Nephron (organoid): ENCODE measurements at regions not wholly inside any gene's neighbourhood (a gene's known extent, or its start where the extent isn't known, plus 50 kb on each side); places are given as distances from the start of the nearest gene placed in this dataset.
"Not testable (repeated sequence)": the region's sequence is repeated elsewhere in the genome, so short reads cannot be mapped to it uniquely, and the experiment has no call there.

ENCODE experiments used
- H3K27ac Mint-ChIP-seq, 3 experiments: 2 replicates each; pipeline ENCODE4 v1.8.0; 2020; ENCODE audit warnings: mixed read lengths in 3 of 3, mild to moderate bottlenecking in 2 of 3, moderate library complexity in 1 of 3
- H3K27me3 Mint-ChIP-seq: 2 replicates; pipeline ENCODE4 v1.8.0; 2021; ENCODE audit warnings: low read depth, mild to moderate bottlenecking, moderate library complexity, mixed read lengths
- H3K36me3 Mint-ChIP-seq: 2 replicates; pipeline ENCODE4 v1.8.0; 2020; ENCODE audit warnings: low read depth, mixed read lengths
- H3K4me1 Mint-ChIP-seq: 2 replicates; pipeline ENCODE4 v1.8.0; 2020; ENCODE audit warnings: mixed read lengths
- H3K4me3 Mint-ChIP-seq, 3 experiments: 2 replicates each; pipeline ENCODE4 v1.8.0; 2020; ENCODE audit warnings: mild to moderate bottlenecking in 3 of 3, mixed read lengths in 3 of 3, moderate library complexity in 2 of 3
- H3K9me3 Mint-ChIP-seq: 2 replicates; pipeline ENCODE4 v1.8.0; 2020; ENCODE audit warnings: mixed read lengths
- CTCF ChIP-seq, 3 experiments: fragments of 200-600 bp; sonication (generic); IDR thresholded peaks; one replicate each; pipeline ENCODE4 v1.5.0; 2021; ENCODE audit warnings: antibody characterized with exemption in 3 of 3; ENCODE audit not compliant: unreplicated experiment in 3 of 3

GRCh38 chrX:45497290-45497689 lies 296.6 kb upstream of the DIPK2B start:
- Mint-ChIP-seq H3K4me3 (no peak overlapping the region), H3K36me3 (no peaks in the 10 kb centered on the region), H3K27me3 (no peaks in the 10 kb centered on the region), H3K4me1 (no peaks in the 10 kb centered on the region), H3K9me3 (peaks cover 49% of the 10 kb centered on the region), H3K27ac (no peak overlapping the region)
- TF ChIP-seq CTCF (IDR thresholded peaks at IDR 0.05; ENCODE audit: unreplicated experiment in 3 of 3) = no peak

GRCh38 chrX:45485719-45486118 lies 285.0 kb upstream of the DIPK2B start:
- H3K27me3 Mint-ChIP-seq = no peaks in the 10 kb centered on the region

GRCh38 chrX:45479835-45480422 lies 279.3 kb upstream of the DIPK2B start:
- no peak overlapping the region for H3K4me3 Mint-ChIP-seq
- peaks cover 14% of the 10 kb centered on the region for H3K9me3 Mint-ChIP-seq
- no peaks in the 10 kb centered on the region for H3K36me3 Mint-ChIP-seq
- no peak overlapping the region for H3K27ac Mint-ChIP-seq
- no peaks in the 10 kb centered on the region for H3K4me1 Mint-ChIP-seq
- H3K27me3 Mint-ChIP-seq = no peaks in the 10 kb centered on the region
- no peak for TF ChIP-seq CTCF (IDR thresholded peaks at IDR 0.05; ENCODE audit: unreplicated experiment in 3 of 3)

More at GRCh38 chrX:45485719-45486118, 285.0 kb upstream of the DIPK2B start:
- no peak overlapping the region for H3K27ac Mint-ChIP-seq
- no peaks in the 10 kb centered on the region for H3K4me1 Mint-ChIP-seq
- no peak for TF ChIP-seq CTCF (IDR thresholded peaks at IDR 0.05; ENCODE audit: unreplicated experiment in 3 of 3)
- peaks cover 11% of the 10 kb centered on the region for H3K9me3 Mint-ChIP-seq
- H3K36me3 Mint-ChIP-seq = no peaks in the 10 kb centered on the region
- no peak overlapping the region for H3K4me3 Mint-ChIP-seq

GRCh38 chrX:45479196-45479834 lies 278.6 kb upstream of the DIPK2B start:
- Mint-ChIP-seq H3K27me3 (no peaks in the 10 kb centered on the region), H3K27ac (no peak overlapping the region), H3K36me3 (no peaks in the 10 kb centered on the region), H3K4me3 (no peak overlapping the region), H3K4me1 (no peaks in the 10 kb centered on the region), H3K9me3 (peaks cover 14% of the 10 kb centered on the region)
- TF ChIP-seq CTCF (IDR thresholded peaks at IDR 0.05; ENCODE audit: unreplicated experiment in 3 of 3) = no peak

GRCh38 chrX:45472968-45473367 lies 272.3 kb upstream of the DIPK2B start:
- no peaks in the 10 kb centered on the region for H3K36me3 Mint-ChIP-seq
- no peaks in the 10 kb centered on the region for H3K4me1 Mint-ChIP-seq
- no peaks in the 10 kb centered on the region for H3K27me3 Mint-ChIP-seq

GRCh38 chrX:45467537-45467936 lies 266.9 kb upstream of the DIPK2B start:
- not testable (repeated sequence) for H3K4me3 Mint-ChIP-seq, H3K27me3 Mint-ChIP-seq, H3K27ac Mint-ChIP-seq, H3K36me3 Mint-ChIP-seq, H3K4me1 Mint-ChIP-seq
- peaks cover 52% of the 10 kb centered on the region for H3K9me3 Mint-ChIP-seq

More at GRCh38 chrX:45472968-45473367, 272.3 kb upstream of the DIPK2B start:
- no peak overlapping the region for H3K27ac Mint-ChIP-seq
- peaks cover 32% of the 10 kb centered on the region for H3K9me3 Mint-ChIP-seq
- no peak overlapping the region for H3K4me3 Mint-ChIP-seq
- TF ChIP-seq CTCF (IDR thresholded peaks at IDR 0.05; ENCODE audit: unreplicated experiment in 3 of 3) = no peak

GRCh38 chrX:45455732-45456131 lies 255.1 kb upstream of the DIPK2B start:
- H3K4me3 Mint-ChIP-seq, H3K36me3 Mint-ChIP-seq, H3K27ac Mint-ChIP-seq, H3K4me1 Mint-ChIP-seq, H3K27me3 Mint-ChIP-seq: not testable (repeated sequence)
- H3K9me3 Mint-ChIP-seq = peaks cover 21% of the 10 kb centered on the region
